KBM-7 (cell line): ENCODE measurements at regions not wholly inside any gene's neighbourhood (a gene's known extent, or its start where the extent isn't known, plus 50 kb on each side); places are given as distances from the start of the nearest gene placed in this dataset.

ENCODE experiments used
- DNase-seq: peaks from one replicate; pipeline ENCODE4 v3.0.0-alpha.2; 2015
- in situ Hi-C: fragments of 300-500 bp; cut with MboI; formaldehyde crosslinking; loops from 2 replicates; pipeline ENCODE4 v1.14.3; 2020; ENCODE audit warnings: low sequenced_read_pairs, low pct_unique_long_range_greater_than_20kb, mixed read lengths

- in situ Hi-C loops: no loop called here
Observed at GRCh38 chr2:123162400-123163016, 862.6 kb upstream of the CNTNAP5 start.

GRCh38 chr2:123163398-123163797 lies 861.7 kb upstream of the CNTNAP5 start:
- DNase-seq: no peak
- in situ Hi-C loops: no loop called here

More at GRCh38 chr2:123162400-123163016, 862.6 kb upstream of the CNTNAP5 start:
- DNase-seq: no peak

- no peak for DNase-seq
- in situ Hi-C loops: no loop called here
Observed at GRCh38 chr2:123164216-123164615, 860.9 kb upstream of the CNTNAP5 start.

- DNase-seq: no peak
- in situ Hi-C loops: no loop called here
Observed at GRCh38 chr2:123165616-123166015, 859.5 kb upstream of the CNTNAP5 start.

- no peak for DNase-seq
Observed at GRCh38 chr2:123179526-123179925, 845.6 kb upstream of the CNTNAP5 start.

GRCh38 chr2:123195957-123196356 lies 829.1 kb upstream of the CNTNAP5 start:
- in situ Hi-C loops: no loop called here
- DNase-seq: no peak

More at GRCh38 chr2:123179526-123179925, 845.6 kb upstream of the CNTNAP5 start:
- in situ Hi-C loops: no loop called here

GRCh38 chr2:123200035-123200434 lies 825.1 kb upstream of the CNTNAP5 start:
- in situ Hi-C loops: no loop called here

GRCh38 chr2:123207245-123207644 lies 817.8 kb upstream of the CNTNAP5 start:
- DNase-seq: no peak
- in situ Hi-C loops: no loop called here

More at GRCh38 chr2:123200035-123200434, 825.1 kb upstream of the CNTNAP5 start:
- no peak for DNase-seq

- no peak for DNase-seq
- in situ Hi-C loops: no loop called here
Observed at GRCh38 chr2:123209202-123209601, 815.9 kb upstream of the CNTNAP5 start.

GRCh38 chr2:123211181-123211580 lies 813.9 kb upstream of the CNTNAP5 start:
- in situ Hi-C loops: no loop called here
- no peak for DNase-seq

- in situ Hi-C loops: no loop called here
- DNase-seq: no peak
Observed at GRCh38 chr2:123245156-123245555, 779.9 kb upstream of the CNTNAP5 start.

- in situ Hi-C loops: no loop called here
Observed at GRCh38 chr2:123258877-123259539, 766.1 kb upstream of the CNTNAP5 start.

GRCh38 chr2:123262856-123263255 lies 762.2 kb upstream of the CNTNAP5 start:
- no peak for DNase-seq
- in situ Hi-C loops: no loop called here

More at GRCh38 chr2:123258877-123259539, 766.1 kb upstream of the CNTNAP5 start:
- no peak for DNase-seq

- in situ Hi-C loops: no loop called here
- DNase-seq: no peak
Observed at GRCh38 chr2:123283431-123283830, 741.7 kb upstream of the CNTNAP5 start.

GRCh38 chr2:123303731-123304130 lies 721.4 kb upstream of the CNTNAP5 start:
- in situ Hi-C loops: no loop called here
- no peak for DNase-seq
